Stromal cell of bone marrow (primary cell): ENCODE measurements at regions not wholly inside any gene's neighbourhood (a gene's known extent, or its start where the extent isn't known, plus 50 kb on each side); places are given as distances from the start of the nearest gene placed in this dataset.

Experiments
- DNase-seq: peaks from one replicate; pipeline ENCODE4 v3.0.0-alpha.2; 2012; ENCODE audit warnings: low read depth

DNA sequence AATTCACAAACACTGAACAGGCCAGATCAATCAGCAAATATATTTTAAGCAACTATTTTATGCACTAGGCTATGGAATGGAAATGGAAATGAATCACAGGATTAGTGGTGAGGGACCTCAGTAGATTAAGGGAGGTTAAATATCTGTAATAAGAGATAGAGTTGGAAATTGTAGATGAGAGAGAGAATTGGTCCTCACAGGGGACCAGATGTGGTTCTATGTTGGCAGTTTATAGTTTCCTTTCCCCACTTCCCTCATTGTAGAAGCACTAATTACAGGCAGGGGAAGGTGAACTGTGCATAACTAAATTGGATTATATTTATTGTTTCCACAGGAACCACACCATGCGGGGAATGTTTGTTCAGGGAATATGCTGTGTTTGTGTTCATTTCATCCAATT, 496.2 kb downstream of the ARHGEF28 start:
- DNase-seq: no peak

DNA sequence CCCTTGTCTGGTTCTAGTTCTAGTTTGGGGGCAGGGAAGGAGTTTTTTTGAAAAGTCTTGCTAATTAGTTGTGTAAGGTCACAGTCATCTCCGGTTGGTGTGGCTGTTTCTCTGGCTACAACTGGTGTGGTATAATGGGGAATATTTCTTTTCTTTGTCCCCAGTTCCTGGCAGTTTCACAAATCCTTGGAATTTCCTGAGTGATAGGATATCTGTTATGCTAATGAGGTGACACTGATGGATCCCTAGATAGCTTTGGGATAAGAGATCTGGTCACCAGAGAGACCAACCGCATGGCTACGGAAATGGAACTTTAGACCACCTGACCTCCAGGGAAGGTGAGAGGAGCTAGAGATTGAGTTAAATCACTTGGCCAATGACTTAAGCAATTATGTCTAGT, 494.6 kb downstream of the ARHGEF28 start:
- no peak for DNase-seq

DNA sequence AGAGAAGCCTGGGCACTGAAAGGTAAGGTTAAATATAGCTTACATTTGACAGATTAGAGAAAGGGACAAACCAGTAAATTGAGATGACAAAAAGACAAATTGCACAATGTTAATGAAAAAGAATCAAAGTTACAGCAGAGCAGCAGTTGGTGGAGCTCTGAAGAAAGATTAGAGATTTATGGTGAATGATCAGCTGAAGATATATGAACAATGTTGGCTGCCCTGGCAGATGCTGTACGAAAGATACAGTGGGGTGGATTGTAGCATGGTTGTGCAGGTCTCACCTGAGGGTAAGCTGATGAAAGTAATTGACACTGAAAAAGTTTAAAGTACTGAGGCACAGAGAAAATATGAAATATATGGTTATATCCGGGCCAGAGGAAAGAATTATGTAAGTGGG, 492.1 kb downstream of the ARHGEF28 start:
- DNase-seq: no peak

DNA sequence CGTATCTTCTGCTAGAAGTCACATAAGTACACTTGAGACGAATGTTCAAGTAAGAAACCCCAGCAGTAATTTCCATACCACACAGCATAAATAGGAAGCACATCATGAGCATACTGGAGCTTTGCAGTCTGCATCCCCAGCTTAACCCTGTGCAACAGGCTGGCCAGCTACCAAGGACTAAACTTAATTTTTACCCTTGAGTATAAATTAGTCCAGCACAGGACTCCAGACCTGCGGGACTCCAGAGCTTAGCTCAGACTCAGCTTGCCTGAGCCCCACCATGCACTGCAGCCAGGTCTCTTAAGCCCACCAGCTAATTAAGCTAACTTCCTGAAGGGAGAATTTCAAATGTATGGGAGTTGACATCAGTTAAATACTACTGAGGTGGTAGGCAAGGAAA, 491.0 kb downstream of the ARHGEF28 start:
- DNase-seq: no peak

DNA sequence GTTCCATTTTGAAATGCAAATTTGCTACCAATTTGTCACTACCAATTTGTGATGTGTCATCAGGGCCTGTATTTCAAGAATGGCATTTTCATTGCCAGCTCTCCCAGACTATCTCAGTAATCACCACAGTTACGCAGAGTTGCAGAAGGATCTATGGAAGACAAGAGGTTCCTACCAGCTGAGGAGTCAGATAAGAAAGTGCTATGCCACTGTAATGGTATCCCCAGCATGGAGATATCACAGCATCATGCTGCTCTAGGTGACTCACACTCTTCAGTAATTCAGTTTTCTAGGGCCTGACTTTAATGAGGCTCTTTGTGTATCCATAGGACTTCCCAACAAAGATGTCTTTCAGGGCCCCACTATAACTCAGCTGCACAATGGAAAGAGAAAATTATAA, 490.3 kb downstream of the ARHGEF28 start:
- DNase-seq: no peak

DNA sequence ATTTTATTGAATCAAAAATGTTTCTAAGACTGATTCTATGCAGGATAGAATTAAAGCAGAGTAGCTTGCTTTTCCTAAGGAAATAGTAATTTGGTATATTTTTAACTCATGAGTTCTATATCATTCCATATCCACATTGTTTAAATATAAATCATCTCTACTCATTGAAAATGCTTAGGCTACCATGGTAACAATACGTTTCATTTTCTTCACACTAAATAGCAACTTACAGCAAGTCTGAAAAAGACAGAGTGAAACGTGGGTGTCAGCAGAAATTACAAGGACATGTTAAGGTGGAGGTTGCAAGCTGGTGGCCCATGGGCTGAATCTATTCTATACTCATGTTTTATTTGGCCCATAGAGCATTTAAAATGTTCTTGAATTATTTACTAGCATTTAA, 487.9 kb downstream of the ARHGEF28 start:
- DNase-seq: no peak

DNA sequence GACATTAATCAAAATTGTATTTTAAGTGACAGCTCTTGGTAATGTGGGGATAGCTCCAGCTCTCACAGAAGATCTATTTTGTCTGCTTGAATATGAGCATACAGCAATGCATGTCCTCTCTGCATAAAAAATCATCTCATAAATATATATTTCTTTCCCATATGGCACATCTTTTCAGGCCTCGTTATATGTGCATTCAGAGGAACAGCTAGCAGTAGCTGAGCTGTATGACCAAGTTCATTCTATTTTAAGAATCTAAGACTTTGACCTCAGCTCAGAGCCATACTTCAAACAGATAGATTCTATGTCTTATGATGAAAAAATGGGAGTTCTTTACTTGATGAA, 487.2 kb downstream of the ARHGEF28 start:
- no peak for DNase-seq

DNA sequence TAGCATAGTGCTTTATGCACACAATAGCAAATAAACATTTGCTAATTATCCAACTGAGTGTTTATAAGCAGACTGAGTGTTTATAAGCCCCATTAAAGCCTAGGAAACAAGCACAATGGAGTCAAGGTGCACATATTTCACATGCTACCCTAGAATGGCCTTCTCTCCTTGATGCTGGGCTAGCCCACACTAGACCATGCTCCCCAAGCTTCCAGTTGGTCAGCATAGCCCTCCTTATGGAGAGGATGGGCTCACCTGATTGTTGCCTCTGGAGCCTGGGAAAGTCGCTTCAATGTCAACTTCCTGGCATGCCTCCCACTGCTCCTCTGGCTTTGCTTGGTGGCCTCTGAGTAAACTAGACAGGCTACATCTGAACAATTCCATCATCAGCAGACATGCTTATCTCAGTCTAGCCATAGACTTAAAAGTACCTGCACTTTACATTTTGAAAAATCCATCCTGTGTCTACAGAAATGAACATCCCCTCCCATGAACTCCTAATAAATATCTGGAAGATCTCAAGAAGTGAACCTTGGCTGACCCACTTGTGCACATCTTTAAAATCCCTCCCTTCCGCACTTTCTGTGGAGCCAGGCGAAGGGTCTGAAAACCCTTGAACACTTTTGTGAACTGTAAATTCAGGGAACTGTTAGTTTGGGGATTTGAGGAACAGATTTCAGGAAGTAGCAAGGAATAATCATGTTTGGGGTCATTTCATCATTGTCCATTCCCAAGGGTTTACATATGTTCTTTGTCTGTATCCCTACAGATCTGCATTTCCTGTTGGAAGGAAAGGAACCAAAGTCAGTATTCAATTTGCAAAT, 486.6 kb downstream of the ARHGEF28 start:
- no peak for DNase-seq

DNA sequence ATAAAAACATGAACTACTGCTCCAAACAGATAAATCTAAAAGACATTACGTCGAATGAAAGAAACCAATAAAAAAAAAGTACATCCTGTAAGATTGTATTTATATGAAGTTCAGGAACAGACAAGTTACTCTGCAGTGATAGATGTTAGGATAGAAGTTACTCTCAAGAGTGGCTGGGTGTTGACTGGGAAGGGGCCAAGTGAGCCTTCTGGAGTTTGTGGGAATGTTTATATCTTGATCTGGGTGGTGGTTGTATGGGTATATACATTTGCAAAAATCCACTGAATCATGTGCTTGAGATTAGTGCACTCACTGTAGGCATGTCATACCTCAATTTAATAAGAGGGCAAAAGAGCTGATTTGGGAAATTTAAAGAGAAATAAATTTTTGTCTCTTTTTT, 485.8 kb downstream of the ARHGEF28 start:
- no peak for DNase-seq

DNA sequence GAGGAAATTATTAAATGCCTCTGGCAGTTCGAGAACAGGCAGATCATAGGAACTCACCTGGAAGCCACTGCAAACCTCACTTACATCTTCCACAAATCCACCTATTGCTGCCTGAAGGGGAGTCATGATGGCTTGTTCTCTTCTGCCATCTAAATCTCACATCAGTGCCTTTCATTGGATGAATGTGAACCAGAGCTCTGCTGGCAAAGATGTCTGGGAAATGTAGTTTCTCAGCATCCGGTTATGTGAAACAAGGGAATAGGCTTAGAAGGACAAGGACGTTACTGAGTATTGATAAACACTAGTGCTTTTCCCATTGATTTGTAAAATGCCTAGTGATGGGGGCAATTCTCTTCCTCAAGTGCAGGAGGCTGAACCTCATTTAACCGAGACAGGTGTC, 483.3 kb downstream of the ARHGEF28 start:
- DNase-seq: no peak

DNA sequence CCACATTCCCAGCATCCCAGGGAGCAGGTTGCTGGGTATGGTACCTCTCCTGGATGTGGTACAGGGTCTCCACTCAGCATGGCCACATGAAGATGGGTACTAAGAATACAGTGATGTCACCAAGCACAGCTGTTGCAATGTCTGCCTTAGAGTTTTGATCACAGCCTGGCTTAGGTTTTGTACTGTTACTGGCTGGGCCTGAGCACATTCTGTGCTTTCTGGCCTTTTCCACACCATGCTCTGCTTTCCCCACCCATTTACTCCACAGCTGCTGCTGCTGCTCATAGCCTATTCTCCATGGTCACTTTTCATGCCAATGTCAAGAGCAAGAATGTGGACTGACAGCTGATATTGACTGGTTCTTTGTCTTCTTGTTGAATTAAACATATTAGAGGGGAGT, 481.9 kb downstream of the ARHGEF28 start:
- no peak for DNase-seq

DNA sequence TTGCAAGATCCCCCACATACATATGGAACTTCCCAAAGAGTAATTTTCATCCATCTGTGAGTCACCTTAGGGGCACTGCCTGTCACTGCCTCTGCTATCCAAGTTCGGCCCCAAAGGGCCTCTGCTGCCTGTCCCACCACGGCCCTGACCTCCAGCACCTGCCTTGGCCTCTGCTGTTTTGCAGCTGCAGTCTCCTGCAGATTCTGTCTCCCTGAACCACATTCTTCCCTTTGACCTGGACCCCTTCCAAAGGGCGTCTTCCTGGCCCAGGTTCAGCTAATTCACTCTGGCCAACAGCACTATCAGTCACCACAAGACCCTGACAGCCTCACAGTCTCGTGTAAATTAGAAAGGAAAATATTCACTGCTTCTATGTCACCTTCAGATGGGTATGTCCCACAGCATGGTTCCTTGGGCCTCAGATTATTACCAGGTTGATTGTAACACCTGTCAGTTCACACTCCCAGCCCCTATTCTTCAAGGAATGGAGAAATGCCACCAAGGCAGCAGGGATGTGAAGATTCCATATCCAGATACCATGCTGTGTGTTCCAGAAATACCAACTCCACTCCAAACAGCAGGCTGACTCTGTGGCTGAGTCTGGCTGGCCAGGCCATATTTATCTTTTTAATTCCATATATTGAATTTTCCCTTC, 479.3 kb downstream of the ARHGEF28 start:
- no peak for DNase-seq

DNA sequence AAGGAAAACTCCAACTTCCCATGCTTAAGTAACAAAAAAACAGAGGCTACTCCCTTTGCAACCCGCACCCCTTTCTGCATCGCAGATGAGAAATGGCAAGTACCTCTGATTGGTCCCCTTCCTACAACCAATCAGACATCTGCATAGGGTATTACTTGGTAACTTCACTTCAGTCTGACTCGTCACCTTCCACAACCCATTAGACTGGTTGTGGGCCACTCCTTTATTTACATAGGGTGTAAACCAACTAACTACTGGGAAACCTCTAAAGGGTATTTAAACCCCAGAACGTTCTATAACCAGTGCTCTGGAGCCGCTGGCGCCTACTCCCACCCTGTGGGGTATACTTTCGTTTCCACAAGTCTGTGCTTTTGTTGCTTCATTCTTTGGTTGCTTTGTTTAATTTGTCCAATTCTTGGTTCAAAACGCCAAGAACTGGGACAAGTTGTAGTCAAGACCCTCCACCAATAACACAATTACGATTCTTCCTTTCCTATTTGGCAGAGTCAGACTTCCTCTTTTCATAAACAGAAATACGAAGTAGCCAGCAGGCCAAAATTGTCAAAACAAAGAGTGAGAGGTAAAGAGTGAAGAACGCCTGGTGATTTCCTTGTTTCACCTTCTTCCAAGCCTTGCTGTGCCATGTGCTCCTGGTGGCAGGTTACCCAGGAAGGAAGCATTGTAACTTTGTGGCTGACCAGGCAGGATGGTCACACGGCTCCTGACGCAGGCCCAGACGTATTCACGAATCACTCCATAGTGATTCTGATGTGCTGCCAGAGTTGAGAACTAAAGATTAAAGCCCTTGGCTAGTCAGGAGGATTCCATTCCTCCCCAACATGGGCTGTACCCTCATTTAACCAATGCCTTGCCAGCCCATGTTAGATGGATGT, 477.4 kb downstream of the ARHGEF28 start:
- DNase-seq: no peak

DNA sequence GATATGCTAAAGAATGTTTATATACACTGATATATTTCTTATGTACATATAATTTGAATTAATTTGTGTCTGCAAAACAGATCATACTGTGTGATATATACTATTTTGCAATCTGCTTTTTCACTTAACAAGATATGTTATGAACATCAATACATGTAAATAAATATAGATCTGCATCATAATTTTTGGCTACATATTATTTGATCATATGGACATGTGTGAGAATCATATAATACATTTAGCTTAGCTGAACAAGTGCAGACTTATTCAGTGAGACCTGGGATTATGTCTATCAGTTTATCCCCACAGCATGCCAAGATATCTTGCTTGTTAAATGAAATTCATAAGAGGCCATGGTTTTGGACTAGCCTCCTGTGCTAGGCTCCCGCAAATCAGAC, 474.3 kb downstream of the ARHGEF28 start:
- DNase-seq: no peak

DNA sequence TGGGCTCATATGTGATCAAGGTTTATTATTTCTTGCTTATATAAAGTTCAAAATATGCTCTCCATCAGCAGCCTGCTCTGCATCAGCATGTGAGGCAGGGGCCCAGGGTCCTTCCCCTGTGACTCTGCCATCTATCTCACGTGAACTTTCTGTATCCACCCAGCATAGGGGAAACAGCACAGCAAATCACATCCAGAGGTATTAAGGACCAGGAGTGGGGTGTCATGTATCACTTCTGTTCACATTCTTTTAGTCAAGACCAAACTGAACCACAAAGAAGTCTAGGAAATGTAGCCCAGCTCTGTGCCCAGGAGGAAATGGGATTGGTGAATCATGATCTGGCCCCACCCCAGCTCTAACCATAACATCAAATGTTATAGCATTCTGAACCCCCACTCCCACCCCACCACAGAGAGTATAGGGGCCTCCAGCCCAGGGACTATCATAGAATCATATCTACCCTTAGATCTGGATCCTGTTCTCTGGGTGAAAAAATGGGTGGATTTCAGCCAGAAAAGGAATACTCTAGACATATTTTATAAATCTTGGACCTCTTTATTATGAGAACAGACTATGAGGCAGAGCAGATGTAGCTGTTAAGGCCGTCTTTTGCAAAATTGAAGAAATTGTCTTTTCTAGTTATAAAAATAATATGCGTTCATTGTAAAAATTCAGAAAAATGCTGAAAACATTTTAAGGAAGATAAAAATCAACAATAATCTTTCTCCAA, 473.7 kb downstream of the ARHGEF28 start:
- DNase-seq: no peak

DNA sequence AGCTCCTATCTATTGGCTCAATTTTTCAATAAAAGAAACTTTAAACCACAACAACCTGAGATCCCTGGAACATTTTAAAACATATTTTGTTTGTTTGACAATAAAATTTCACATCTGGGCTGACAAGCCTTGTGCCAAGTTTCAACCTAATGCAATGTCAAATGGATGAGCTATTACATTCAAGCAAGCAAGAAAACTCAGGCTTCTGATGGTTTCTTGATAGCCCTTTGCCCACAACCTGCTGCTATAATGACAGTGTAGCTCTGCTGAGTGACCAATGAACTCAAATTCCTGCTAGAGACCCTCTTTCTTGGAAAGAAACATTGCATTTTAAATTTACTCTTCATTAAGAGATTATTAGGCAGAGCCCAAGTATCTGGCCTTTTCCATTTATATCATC, 472.9 kb downstream of the ARHGEF28 start:
- DNase-seq: no peak

DNA sequence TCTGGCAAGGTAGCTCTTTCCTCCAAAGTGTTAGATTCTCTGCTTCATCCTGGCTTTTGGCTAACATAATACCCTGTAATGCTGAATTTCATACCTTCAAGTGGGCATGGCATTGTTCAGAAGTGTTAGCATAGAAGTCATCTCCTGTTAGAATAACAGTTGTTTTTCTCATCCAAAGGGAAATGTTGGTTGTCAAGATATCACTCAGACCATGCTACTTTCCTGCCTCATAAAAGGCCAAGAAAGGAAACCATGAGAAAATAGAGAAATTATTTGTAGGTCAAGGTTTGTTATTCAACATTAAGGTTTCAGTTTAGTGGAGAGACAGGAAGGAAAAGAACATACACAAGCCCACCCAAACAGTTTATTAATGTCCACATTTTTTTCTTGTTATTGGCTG, 472.5 kb downstream of the ARHGEF28 start:
- DNase-seq: no peak

DNA sequence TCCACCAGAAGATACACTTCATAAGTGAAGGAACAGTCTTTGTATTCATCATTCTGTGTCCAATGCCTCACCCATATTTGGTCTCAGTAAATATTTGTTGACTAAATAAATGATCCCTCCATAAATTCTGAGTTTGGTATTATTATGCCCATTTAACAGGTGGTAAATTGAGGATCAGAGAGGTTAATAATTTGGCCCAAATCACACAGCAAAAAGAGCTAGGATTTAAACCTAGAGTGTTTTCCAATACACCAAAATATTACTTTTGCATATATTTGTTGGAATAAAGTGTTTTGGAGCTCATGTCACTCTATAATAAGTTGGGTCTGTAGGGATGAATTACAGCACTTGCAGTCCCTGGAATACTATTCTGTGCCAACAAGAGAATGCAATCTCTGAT, 470.3 kb downstream of the ARHGEF28 start:
- no peak for DNase-seq

DNA sequence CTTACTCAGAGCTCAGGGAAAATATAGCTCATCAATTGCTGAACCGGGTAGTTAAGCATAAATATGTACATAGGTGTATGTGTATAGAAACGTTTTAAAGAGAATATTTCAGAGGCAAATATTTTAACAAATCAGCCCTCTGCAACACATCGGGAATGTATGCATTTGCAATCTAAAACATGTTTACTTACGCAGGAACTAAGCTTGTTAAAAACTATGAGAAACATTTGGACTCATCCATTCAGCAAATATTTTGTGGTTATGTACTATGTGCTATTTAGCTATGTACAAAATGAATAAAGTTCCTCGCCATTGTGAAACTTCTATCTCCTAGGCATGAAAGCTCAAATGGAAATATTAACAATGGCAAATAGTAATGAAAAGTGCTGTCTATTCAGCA, 469.9 kb downstream of the ARHGEF28 start:
- no peak for DNase-seq

DNA sequence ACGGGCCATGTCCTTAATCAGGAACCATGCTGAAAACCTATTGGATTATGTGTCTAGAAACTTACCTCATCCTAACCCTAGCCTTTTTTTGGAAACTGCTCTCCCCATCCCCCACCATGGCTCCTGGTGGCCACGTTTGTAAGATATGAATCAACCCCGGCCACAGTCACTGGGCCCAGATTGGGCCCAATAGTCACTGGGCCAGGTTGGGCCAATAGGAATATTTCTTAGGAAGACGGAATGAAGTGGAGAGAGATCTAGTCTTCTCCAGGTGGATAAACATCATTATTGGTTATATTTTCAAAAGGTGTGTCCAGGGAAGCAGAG, 468.7 kb downstream of the ARHGEF28 start:
- DNase-seq: no peak

DNA sequence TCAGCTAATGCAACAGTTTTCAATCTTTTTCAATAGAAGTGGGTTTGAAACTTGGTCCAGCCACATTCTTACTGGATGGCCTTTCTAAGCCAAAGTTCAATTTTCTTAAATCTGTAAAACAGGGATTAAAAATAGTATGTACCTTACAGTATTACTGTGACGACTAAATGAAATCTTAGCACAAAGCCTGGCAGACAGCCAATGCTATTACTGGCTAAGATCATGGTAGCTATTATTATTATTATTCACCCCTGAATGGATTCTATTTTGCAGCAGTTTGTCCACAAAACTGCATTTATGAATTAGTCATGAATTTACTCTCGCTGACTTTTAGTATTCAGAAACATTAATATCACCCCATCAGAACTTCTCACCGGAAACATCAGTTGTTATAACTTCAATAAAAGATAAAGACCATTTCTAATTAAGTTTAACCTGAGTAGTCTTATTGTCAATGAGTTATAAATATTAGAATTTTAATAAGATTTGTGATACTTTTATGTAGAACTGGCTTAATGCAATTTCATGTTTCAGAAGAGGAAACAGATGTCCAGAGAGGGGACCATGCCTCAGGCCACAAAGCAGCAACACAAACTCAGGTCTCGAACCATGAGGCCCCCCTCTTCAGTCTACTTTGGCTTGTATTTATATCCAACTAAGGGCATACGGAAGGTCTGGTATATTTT, 468.2 kb downstream of the ARHGEF28 start:
- no peak for DNase-seq

DNA sequence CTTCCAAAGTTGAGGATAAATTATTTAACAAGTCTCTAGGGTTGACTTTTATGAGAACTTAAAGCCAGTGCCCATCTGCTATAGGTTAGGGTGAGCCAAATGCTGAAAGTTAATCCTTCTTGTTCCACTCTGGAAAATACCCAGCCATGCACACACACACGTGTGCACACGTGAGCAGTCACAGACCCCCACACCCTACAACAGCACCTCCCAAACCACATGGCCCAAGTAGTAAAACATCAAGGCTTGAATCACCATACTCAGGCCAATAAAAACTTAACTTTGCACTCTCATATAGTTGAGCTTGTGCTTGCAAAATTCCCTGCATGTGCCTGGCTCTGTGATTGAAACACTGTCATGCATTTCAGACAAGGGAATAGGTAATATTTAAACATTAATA, 467.6 kb downstream of the ARHGEF28 start:
- no peak for DNase-seq
